Loucy (cell line): ENCODE measurements at regions not wholly inside any gene's neighbourhood (a gene's known extent, or its start where the extent isn't known, plus 50 kb on each side); places are given as distances from the start of the nearest gene placed in this dataset.

ENCODE experiments used
- CTCF ChIP-seq: fragments of 200-600 bp; sonication (generic); conservative IDR thresholded peaks from 2 replicates; pipeline ENCODE4 v1.5.1; 2014; ENCODE audit warnings: mild to moderate bottlenecking, antibody characterized with exemption, low read length
- EZH2phosphoT487 ChIP-seq: fragments of 200-600 bp; IDR thresholded peaks from 2 replicates; pipeline ENCODE4 v1.6.1; 2018; ENCODE audit warnings: antibody characterized with exemption, mild to moderate bottlenecking, moderate library complexity, borderline replicate concordance

GRCh38 chr5:155866971-155867370 is 460.0 kb upstream of the SGCD start:
- TF ChIP-seq CTCF, result no peak
- TF ChIP-seq EZH2phosphoT487, result no peak
